HepG2 (cell line): ENCODE measurements at regions not wholly inside any gene's neighbourhood (a gene's known extent, or its start where the extent isn't known, plus 50 kb on each side); places are given as distances from the start of the nearest gene placed in this dataset.

ENCODE experiments used
- JUN ChIP-seq: sonication (generic); formaldehyde crosslinking; IDR thresholded peaks from 2 replicates; pipeline ENCODE4 v1.4.0; 2020; ENCODE audit warnings: mild to moderate bottlenecking, missing genetic modification reagents
- JUND ChIP-seq: sonication (generic); formaldehyde crosslinking; IDR thresholded peaks from 2 replicates; pipeline ENCODE4 v1.8.0; 2022; ENCODE audit warnings: mild to moderate bottlenecking, missing genetic modification reagents
- NFATC3 ChIP-seq: sonication (generic); formaldehyde crosslinking; IDR thresholded peaks from 2 replicates; pipeline ENCODE4 v1.5.1; 2020; ENCODE audit warnings: mild to moderate bottlenecking, missing genetic modification reagents
- POLR2A ChIP-seq, 2 experiments: IDR thresholded peaks; 2 replicates each; pipeline ENCODE4 v1.6.1; 2011; ENCODE audit warnings: low read depth in 2 of 2, low read length in 2 of 2, mild to moderate bottlenecking in 1 of 2, moderate library complexity in 1 of 2; ENCODE audit not compliant: insufficient read depth in 1 of 2
- PRDM4 ChIP-seq: sonication (generic); formaldehyde crosslinking; IDR thresholded peaks from 2 replicates; pipeline ENCODE4 v1.9.0; 2021; ENCODE audit warnings: missing genetic modification reagents, borderline replicate concordance
- ZBTB33 ChIP-seq: sonication (generic); formaldehyde crosslinking; IDR thresholded peaks from 2 replicates; pipeline ENCODE4 v1.4.0; 2020; ENCODE audit warnings: missing genetic modification reagents
- ZMYM2 ChIP-seq: sonication (generic); formaldehyde crosslinking; IDR thresholded peaks from 2 replicates; pipeline ENCODE4 v1.8.0; 2022; ENCODE audit warnings: mild to moderate bottlenecking, missing genetic modification reagents
- ZNF34 ChIP-seq: sonication (generic); formaldehyde crosslinking; IDR thresholded peaks from 2 replicates; pipeline ENCODE4 v1.4.0; 2020; ENCODE audit warnings: mild to moderate bottlenecking, missing genetic modification reagents, borderline replicate concordance
- ZUFSP ChIP-seq: sonication (generic); formaldehyde crosslinking; IDR thresholded peaks from 2 replicates; pipeline ENCODE4 v1.9.0; 2021; ENCODE audit warnings: missing genetic modification reagents, mild to moderate bottlenecking, borderline replicate concordance

GRCh38 chr4:130090427-130090826 lies 994.5 kb downstream of the C4orf33 start:
- TF ChIP-seq POLR2A (IDR thresholded peaks at IDR 0.05; ENCODE audit: insufficient read depth in 1 of 2, low read depth in 2 of 2, low read length in 2 of 2) (no peak), JUND (CRISPR knock-in tag) (no peak), ZMYM2 (CRISPR knock-in tag) (no peak), NFATC3 (CRISPR knock-in tag) (no peak), ZUFSP (CRISPR knock-in tag) (no peak), ZNF34 (CRISPR knock-in tag) (no peak), ZBTB33 (CRISPR knock-in tag) (no peak), JUN (no peak), PRDM4 (CRISPR knock-in tag) (no peak)
